H1 (cell line): ENCODE measurements at regions not wholly inside any gene's neighbourhood (a gene's known extent, or its start where the extent isn't known, plus 50 kb on each side); places are given as distances from the start of the nearest gene placed in this dataset.

Experiments used
- CTCF ChIA-PET: fragments of 300-600 bp; sonication (Branson Sonifier 250); formaldehyde crosslinking; loops from one replicate; lab custom pipeline; 2021; ENCODE audit not compliant: partially characterized antibody; lab: Charles Lee
- POLR2A ChIA-PET: fragments of 300-600 bp; sonication (Branson Sonifier 250); formaldehyde crosslinking; loops from one replicate; lab custom pipeline; 2021; ENCODE audit warnings: inconsistent platforms; ENCODE audit not compliant: partially characterized antibody; lab: Charles Lee
- DNase-seq, 2 experiments: peaks; one replicate each; pipeline versions ENCODE4 v3.0.0 to v3.0.0-alpha.2; 2010 to 2022; ENCODE audit warnings: low spot score in 2 of 2, low read depth in 1 of 2, mixed read lengths in 1 of 2
- FAIRE-seq: peaks from 2 replicates; lab custom pipeline; 2011; peaks lifted over from hg19 to GRCh38; lab: Jason Lieb, UNC
- H2AFZ ChIP-seq: 2 replicates; pipeline ENCODE4 v1.8.1; 2012; ENCODE audit warnings: low read length, inconsistent platforms
- H2AK5ac ChIP-seq: 2 replicates; pipeline ENCODE4 v1.6.1; 2013; ENCODE audit warnings: low read depth, low read length
- H2BK120ac ChIP-seq: replicated peaks from 2 replicates; pipeline ENCODE3; 2013; ENCODE audit warnings: low read depth, low read length, inconsistent platforms
- H2BK12ac ChIP-seq: 2 replicates; pipeline ENCODE4 v1.6.1; 2013; ENCODE audit warnings: low read depth, low read length
- H2BK15ac ChIP-seq: 2 replicates; pipeline ENCODE4 v1.6.1; 2013; ENCODE audit warnings: low read length
- H2BK20ac ChIP-seq: 2 replicates; pipeline ENCODE4 v1.6.1; 2013; ENCODE audit warnings: low read length
- H2BK5ac ChIP-seq: 2 replicates; pipeline ENCODE4 v1.6.1; 2013; ENCODE audit warnings: low read depth, low read length
- H3K14ac ChIP-seq: 2 replicates; pipeline ENCODE4 v1.6.1; 2013; ENCODE audit warnings: inconsistent platforms; ENCODE audit not compliant: insufficient read length
- H3K18ac ChIP-seq: 2 replicates; pipeline ENCODE4 v1.6.1; 2013; ENCODE audit warnings: low read length; ENCODE audit errors: extremely low read depth
- H3K23ac ChIP-seq: 2 replicates; pipeline ENCODE4 v1.6.1; 2013; ENCODE audit warnings: inconsistent platforms; ENCODE audit not compliant: insufficient read length
- H3K23me2 ChIP-seq: 2 replicates; pipeline ENCODE4 v1.6.1; 2013; ENCODE audit warnings: low read depth, low read length
- H3K27ac ChIP-seq: 2 replicates; pipeline ENCODE4 v1.6.1; 2011; ENCODE audit warnings: low read depth, low read length, inconsistent platforms
- H3K27me3 ChIP-seq, 4 experiments: replicated peaks in 1 of 4; 1 replicate in 1 of 4; 2 replicates in 3 of 4; pipeline versions ENCODE4 v1.6.1 to v1.8.1; 2011 to 2013; ENCODE audit warnings: low read length in 3 of 4, mild to moderate bottlenecking in 3 of 4, inconsistent platforms in 2 of 4, mixed read lengths in 2 of 4, moderate library complexity in 1 of 4; ENCODE audit not compliant: control insufficient read depth in 3 of 4, insufficient read depth in 3 of 4; ENCODE audit errors: extremely low read depth in 1 of 4
- H3K36me3 ChIP-seq, 4 experiments: 2 replicates each; pipeline versions ENCODE4 v1.6.1 to v1.8.1; 2011 to 2013; ENCODE audit warnings: mild to moderate bottlenecking in 4 of 4, low read length in 3 of 4, moderate library complexity in 2 of 4, control low read depth in 1 of 4, inconsistent platforms in 1 of 4; ENCODE audit not compliant: insufficient read depth in 4 of 4, control insufficient read depth in 2 of 4
- H3K4ac ChIP-seq: replicated peaks from 2 replicates; pipeline ENCODE3; 2013; ENCODE audit warnings: low read length, low read depth, mixed read lengths, inconsistent platforms; ENCODE audit not compliant: insufficient read length
- H3K4me1 ChIP-seq, 4 experiments: replicated peaks in 1 of 4; 1 replicate in 1 of 4; 2 replicates in 3 of 4; pipeline versions ENCODE4 v1.6.1 to v1.8.1; 2011 to 2013; ENCODE audit warnings: low read length in 3 of 4, inconsistent platforms in 2 of 4, mixed read lengths in 1 of 4; ENCODE audit not compliant: insufficient read depth in 4 of 4, control insufficient read depth in 3 of 4
- H3K4me2 ChIP-seq, 2 experiments: 2 replicates each; pipeline versions ENCODE4 v1.6.1 to v1.8.1; 2011 to 2013; ENCODE audit warnings: low read depth in 2 of 2, low read length in 2 of 2, control low read depth in 1 of 2, inconsistent platforms in 1 of 2, mild to moderate bottlenecking in 1 of 2; ENCODE audit not compliant: insufficient read depth in 1 of 2
- H3K4me3 ChIP-seq, 4 experiments: fragments of 200-600, 300-600 bp in 1 of 4; sonication (generic), shearing (Covaris generic), sonication (Bioruptor Twin) in 1 of 4; 2 replicates each; pipeline versions ENCODE4 v1.5.1 to v1.8.1; 2011 to 2016; ENCODE audit warnings: low read length in 4 of 4, low read depth in 3 of 4, control low read depth in 2 of 4, inconsistent platforms in 2 of 4, mild to moderate bottlenecking in 2 of 4, mixed read lengths in 1 of 4, moderate library complexity in 1 of 4; ENCODE audit not compliant: insufficient read depth in 2 of 4; ENCODE audit errors: extremely low read depth in 1 of 4
- H3K56ac ChIP-seq: replicated peaks from 2 replicates; pipeline ENCODE3; 2013; ENCODE audit warnings: low read depth, mild to moderate bottlenecking, mixed read lengths, low read length, inconsistent platforms; ENCODE audit not compliant: insufficient read length
- H3K79me1 ChIP-seq: 2 replicates; pipeline ENCODE4 v1.6.1; 2013; ENCODE audit warnings: low read depth, low read length, control low read depth
- H3K79me2 ChIP-seq, 2 experiments: 2 replicates each; pipeline versions ENCODE4 v1.6.1 to v1.8.1; 2012 to 2013; ENCODE audit warnings: low read length in 2 of 2, mild to moderate bottlenecking in 2 of 2, inconsistent platforms in 1 of 2; ENCODE audit not compliant: insufficient read depth in 2 of 2, control insufficient read depth in 1 of 2
- H3K9ac ChIP-seq, 4 experiments: replicated peaks in 1 of 4; 1 replicate in 1 of 4; 2 replicates in 3 of 4; pipeline versions ENCODE4 v1.6.1 to v1.8.1; 2011 to 2013; ENCODE audit warnings: low read depth in 3 of 4, low read length in 3 of 4, control low read depth in 2 of 4, mild to moderate bottlenecking in 2 of 4, moderate library complexity in 2 of 4, inconsistent platforms in 1 of 4; ENCODE audit errors: extremely low read depth in 1 of 4
- H3K9me3 ChIP-seq, 2 experiments: 2 replicates each; pipeline versions ENCODE4 v1.6.1 to v1.8.1; 2012 to 2013; ENCODE audit warnings: mild to moderate bottlenecking in 2 of 2, moderate library complexity in 2 of 2, control low read depth in 1 of 2, inconsistent platforms in 1 of 2, low read depth in 1 of 2, low read length in 1 of 2, mixed read lengths in 1 of 2; ENCODE audit not compliant: insufficient read depth in 2 of 2
- H4K20me1 ChIP-seq, 2 experiments: replicated peaks in 1 of 2; 2 replicates each; pipeline versions ENCODE3 to v1.8.1; 2011 to 2013; ENCODE audit warnings: inconsistent platforms in 2 of 2, low read length in 2 of 2, mild to moderate bottlenecking in 1 of 2; ENCODE audit not compliant: insufficient read depth in 2 of 2, control insufficient read depth in 1 of 2
- H4K5ac ChIP-seq: 2 replicates; pipeline ENCODE4 v1.6.1; 2013; ENCODE audit warnings: low read length, low read depth, mixed read lengths, inconsistent platforms; ENCODE audit not compliant: insufficient read length
- H4K8ac ChIP-seq: 2 replicates; pipeline ENCODE4 v1.8.0; 2013; ENCODE audit warnings: mild to moderate bottlenecking, moderate library complexity, low read length, inconsistent platforms; ENCODE audit not compliant: insufficient read depth; ENCODE audit errors: extremely low read depth
- H4K91ac ChIP-seq: replicated peaks from 2 replicates; pipeline ENCODE3; 2013; ENCODE audit warnings: low read length, mixed read lengths, inconsistent platforms; ENCODE audit not compliant: insufficient read length
- BACH1 ChIP-seq: IDR thresholded peaks from 2 replicates; pipeline ENCODE4 v1.6.1; 2012; ENCODE audit warnings: low read length, improper control_type of control experiment
- CREB1 ChIP-seq: IDR thresholded peaks from 2 replicates; pipeline ENCODE4 v1.6.1; 2012; ENCODE audit warnings: inconsistent platforms
- EZH2 ChIP-seq: fragments of 200-600 bp; sonication (generic); IDR thresholded peaks from 2 replicates; pipeline ENCODE4 v1.7.1; 2012; ENCODE audit warnings: low read depth, mild to moderate bottlenecking, moderate library complexity, low read length, inconsistent platforms; ENCODE audit not compliant: severe bottlenecking
- HDAC2 ChIP-seq, 2 experiments: fragments of 300-600 bp in 1 of 2; sonication (generic) in 1 of 2; IDR thresholded peaks; 2 replicates each; pipeline ENCODE4 v1.6.1; 2011 to 2012; ENCODE audit warnings: low read depth in 2 of 2, low read length in 2 of 2, mild to moderate bottlenecking in 2 of 2, moderate library complexity in 2 of 2, borderline replicate concordance in 1 of 2, inconsistent platforms in 1 of 2
- KDM1A ChIP-seq: fragments of 200-600, 300-600 bp; sonication (generic); IDR thresholded peaks from 2 replicates; pipeline ENCODE4 v1.7.1; 2016; ENCODE audit warnings: mild to moderate bottlenecking, low read length, borderline replicate concordance
- NRF1 ChIP-seq: IDR thresholded peaks from 2 replicates; pipeline ENCODE4 v1.6.1; 2011; ENCODE audit warnings: mild to moderate bottlenecking, low read depth, low read length, improper control_type of control experiment
- POLR2A ChIP-seq, 2 experiments: IDR thresholded peaks; 1 replicate in 1 of 2; 2 replicates in 1 of 2; pipeline ENCODE4 v1.6.1; 2011; ENCODE audit warnings: low read depth in 2 of 2, low read length in 2 of 2, mild to moderate bottlenecking in 2 of 2; ENCODE audit errors: control extremely low read depth in 1 of 2
- POLR2AphosphoS5 ChIP-seq: IDR thresholded peaks from 2 replicates; pipeline ENCODE4 v1.6.1; 2011; ENCODE audit warnings: low read depth, low read length
- SIN3A ChIP-seq, 2 experiments: IDR thresholded peaks in 1 of 2; conservative IDR thresholded peaks in 1 of 2; 2 replicates each; pipeline ENCODE4 v1.6.1; 2011 to 2012; ENCODE audit warnings: low read length in 2 of 2, improper control_type of control experiment in 1 of 2, low read depth in 1 of 2, mild to moderate bottlenecking in 1 of 2
- SP1 ChIP-seq: IDR thresholded peaks from 2 replicates; pipeline ENCODE4 v1.6.1; 2011; ENCODE audit warnings: low read depth, low read length
- SRF ChIP-seq: IDR thresholded peaks from 2 replicates; pipeline ENCODE4 v1.6.1; 2011; ENCODE audit warnings: mild to moderate bottlenecking, low read depth, low read length, moderate library complexity
- TAF1 ChIP-seq: IDR thresholded peaks from 2 replicates; pipeline ENCODE4 v1.6.1; 2011; ENCODE audit warnings: mild to moderate bottlenecking, low read depth, low read length
- TEAD4 ChIP-seq: IDR thresholded peaks from 2 replicates; pipeline ENCODE4 v1.6.1; 2012; ENCODE audit warnings: low read depth, low read length, inconsistent platforms, mixed read lengths
- ZNF274 ChIP-seq: IDR thresholded peaks from 2 replicates; pipeline ENCODE4 v1.7.0; 2012; ENCODE audit warnings: low read length, borderline replicate concordance; ENCODE audit errors: extremely low read depth
- WGBS, 2 experiments: shearing (Covaris generic) in 1 of 2; methylation state at CpG; one replicate each; pipeline versions ENCODE4 v1.1.6 to v1.1.7; 2013 to 2015; ENCODE audit warnings: low lambda C conversion rate in 2 of 2, mixed read lengths in 2 of 2, inconsistent platforms in 1 of 2, low coverage in 1 of 2, missing lambda C conversion rate in 1 of 2; ENCODE audit not compliant: insufficient replicate concordance in 2 of 2, insufficient coverage in 1 of 2, insufficient read length in 1 of 2; ENCODE audit errors: extremely low coverage in 1 of 2, missing lambda C conversion rate in 1 of 2; 5-methylcytosine and 5-hydroxymethylcytosine counted together
- TF ChIP-seq, protein P1 (sequence below): IDR thresholded peaks from 2 replicates; pipeline ENCODE4 v1.6.1; 2012; ENCODE audit warnings: low read length, inconsistent platforms

GRCh38 chr4:165621983-165622382, 243.2 kb downstream of the CPE start:
- no peak overlapping the region for H3K27ac ChIP-seq
- H3K27me3 ChIP-seq = no peaks in the 10 kb centered on the region
- H3K4me1 ChIP-seq = no peaks in the 10 kb centered on the region
- H3K79me1 ChIP-seq = no peaks in the 10 kb centered on the region
- DNase-seq = no peak
- H3K56ac ChIP-seq = no peak overlapping the region
- H4K5ac ChIP-seq = no peak overlapping the region
- WGBS, 2 experiments = 83% methylated on average over 5 of the region's 5 CpGs; no CpG with 5 or more reads in 1 of the 2 experiments
- H2AK5ac ChIP-seq = no peak overlapping the region
- CTCF ChIA-PET = no interaction called here
- no peak overlapping the region for H3K4ac ChIP-seq
- FAIRE-seq = no peak
- H3K23ac ChIP-seq = no peak overlapping the region
- no peaks in the 10 kb centered on the region for H3K9me3 ChIP-seq
- no peak overlapping the region for H2BK120ac ChIP-seq
- no peak overlapping the region for H2BK15ac ChIP-seq
- no peak overlapping the region for H2BK12ac ChIP-seq
- no peak overlapping the region for H3K4me3 ChIP-seq
- no peak overlapping the region for H2BK20ac ChIP-seq
- H4K8ac ChIP-seq = no peak overlapping the region
- peak overlapping the region; percentile 6; the same call in 1 of the 2 replicates for H2AFZ ChIP-seq
- H3K14ac ChIP-seq = no peak overlapping the region
- H4K20me1 ChIP-seq = no peaks in the 10 kb centered on the region
- POLR2A ChIA-PET = no interaction called here
- H4K91ac ChIP-seq = no peak overlapping the region
- no peaks in the 10 kb centered on the region for H3K23me2 ChIP-seq
- H3K18ac ChIP-seq = no peak overlapping the region
- no peaks in the 10 kb centered on the region for H3K36me3 ChIP-seq
- no peak overlapping the region for H2BK5ac ChIP-seq
- no peak overlapping the region for H3K4me2 ChIP-seq
- no peak overlapping the region for H3K9ac ChIP-seq
- no peaks in the 10 kb centered on the region for H3K79me2 ChIP-seq
- TF ChIP-seq, protein P1, sequence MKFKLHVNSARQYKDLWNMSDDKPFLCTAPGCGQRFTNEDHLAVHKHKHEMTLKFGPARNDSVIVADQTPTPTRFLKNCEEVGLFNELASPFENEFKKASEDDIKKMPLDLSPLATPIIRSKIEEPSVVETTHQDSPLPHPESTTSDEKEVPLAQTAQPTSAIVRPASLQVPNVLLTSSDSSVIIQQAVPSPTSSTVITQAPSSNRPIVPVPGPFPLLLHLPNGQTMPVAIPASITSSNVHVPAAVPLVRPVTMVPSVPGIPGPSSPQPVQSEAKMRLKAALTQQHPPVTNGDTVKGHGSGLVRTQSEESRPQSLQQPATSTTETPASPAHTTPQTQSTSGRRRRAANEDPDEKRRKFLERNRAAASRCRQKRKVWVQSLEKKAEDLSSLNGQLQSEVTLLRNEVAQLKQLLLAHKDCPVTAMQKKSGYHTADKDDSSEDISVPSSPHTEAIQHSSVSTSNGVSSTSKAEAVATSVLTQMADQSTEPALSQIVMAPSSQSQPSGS = no peak
- no peak for TF ChIP-seq TAF1
- no peak for TF ChIP-seq KDM1A
- TF ChIP-seq NRF1 = no peak
- no peak for TF ChIP-seq SRF
- TF ChIP-seq SIN3A (conservative IDR thresholded peaks at IDR 0.05 in 1 of 2, IDR thresholded peaks at IDR 0.05 in 1 of 2; ENCODE audit: low read depth in 1 of 2, low read length in 2 of 2) = no peak
- TF ChIP-seq BACH1 = no peak
- no peak for TF ChIP-seq POLR2A (IDR thresholded peaks at IDR 0.05; ENCODE audit: control extremely low read depth in 1 of 2, low read depth in 2 of 2, low read length in 2 of 2)
- TF ChIP-seq EZH2 = no peak
- TF ChIP-seq CREB1 = no peak
- TF ChIP-seq TEAD4 = no peak
- TF ChIP-seq POLR2AphosphoS5 = no peak
- TF ChIP-seq HDAC2 (IDR thresholded peaks at IDR 0.05; ENCODE audit: borderline replicate concordance in 1 of 2, low read depth in 2 of 2, low read length in 2 of 2) = no peak
- no peak for TF ChIP-seq ZNF274
- TF ChIP-seq SP1 = no peak
